ENCODE measurements at regions not wholly inside any gene's neighbourhood (a gene's known extent, or its start where the extent isn't known, plus 50 kb on each side); places are given as distances from the start of the nearest gene placed in this dataset.
A peak's percentile ranks its signal among the peaks of the same experiment; 100 is the strongest.
"Not testable (repeated sequence)": the region's sequence is repeated elsewhere in the genome, so short reads cannot be mapped to it uniquely, and the experiment has no call there.

- no peak for DNase-seq
Measured at GRCh38 chr2:185393091-185393490, 345.5 kb upstream of the FSIP2 start.

DNA sequence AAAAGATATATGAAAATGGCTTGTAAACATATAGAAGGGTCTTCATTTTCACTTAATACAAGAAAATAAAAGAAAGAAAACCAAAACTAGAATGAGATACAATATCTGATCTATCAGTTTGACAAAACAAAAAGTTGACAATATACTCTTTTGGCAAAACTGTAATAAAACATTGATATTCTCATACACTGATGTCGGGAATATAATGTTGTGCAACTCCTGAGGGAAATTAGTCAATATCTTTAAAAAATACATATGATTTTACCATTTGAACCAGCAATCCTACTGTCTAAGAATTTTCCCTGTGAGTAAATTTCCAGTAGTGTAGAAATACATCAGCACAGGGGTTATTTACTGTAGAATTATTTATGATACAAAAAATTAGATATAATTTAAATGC lies 336.1 kb upstream of the FSIP2 start:
- DNase-seq: no peak

DNA sequence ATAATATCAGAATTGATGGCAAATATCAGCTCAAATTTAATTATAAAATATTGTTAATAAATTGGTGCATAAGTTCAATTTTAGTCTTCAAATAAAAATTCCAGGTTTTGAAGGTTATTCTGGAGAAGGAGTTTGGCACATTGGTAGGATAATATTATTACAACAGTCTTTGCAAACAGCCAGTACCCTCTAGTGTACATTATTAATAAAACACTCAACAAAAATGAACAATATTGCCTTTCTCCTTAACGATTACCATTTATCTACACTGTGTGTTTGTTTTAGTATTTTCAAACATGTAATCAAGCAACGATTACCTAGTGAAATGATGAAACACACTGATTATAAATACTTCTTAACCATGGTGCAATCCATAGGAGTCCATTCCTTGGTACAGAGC lies 334.0 kb upstream of the FSIP2 start:
- DNase-seq: no peak

- no peak for DNase-seq
Measured at GRCh38 chr2:185417111-185417510, 321.5 kb upstream of the FSIP2 start.

DNA sequence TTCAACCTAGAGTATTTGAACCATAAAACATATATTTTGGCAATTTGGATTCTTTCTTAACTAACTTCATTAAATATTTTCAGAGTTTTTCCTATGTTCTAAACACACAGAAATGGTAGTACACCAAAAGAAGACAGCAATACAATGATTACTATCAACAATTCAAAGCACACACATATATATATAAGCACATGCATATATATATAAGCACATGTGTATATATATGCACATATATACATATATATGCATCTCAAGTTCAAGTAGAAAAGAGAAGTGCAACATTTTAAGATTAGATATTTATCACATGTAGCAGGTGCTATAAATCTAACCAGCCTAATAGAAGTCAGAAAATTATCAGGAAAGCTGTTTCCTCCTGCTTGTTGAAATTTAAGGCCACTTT lies 320.9 kb upstream of the FSIP2 start:
- no peak for DNase-seq

GRCh38 chr2:185424958-185425629 lies 313.5 kb upstream of the FSIP2 start:
- not testable (repeated sequence) for DNase-seq

DNA sequence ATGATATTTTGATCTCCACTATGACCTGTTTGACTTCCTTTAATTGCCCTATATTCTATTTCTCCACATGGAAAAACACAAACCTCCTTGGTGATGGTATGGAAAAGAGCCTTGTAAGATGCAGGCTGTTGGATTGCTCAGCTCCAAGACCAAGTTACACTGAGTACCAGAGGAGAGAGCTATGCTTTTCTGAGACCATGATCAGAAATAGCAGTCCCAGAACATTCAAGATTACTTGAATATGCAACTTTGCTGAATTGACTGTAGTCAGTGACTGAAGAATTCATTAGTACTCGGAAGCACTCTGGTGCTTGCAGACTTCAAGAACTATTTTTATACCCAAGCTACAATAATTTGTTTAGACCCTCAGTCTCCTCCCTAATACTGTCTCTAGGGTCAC lies 310.6 kb upstream of the FSIP2 start:
- DNase-seq: no peak

DNA sequence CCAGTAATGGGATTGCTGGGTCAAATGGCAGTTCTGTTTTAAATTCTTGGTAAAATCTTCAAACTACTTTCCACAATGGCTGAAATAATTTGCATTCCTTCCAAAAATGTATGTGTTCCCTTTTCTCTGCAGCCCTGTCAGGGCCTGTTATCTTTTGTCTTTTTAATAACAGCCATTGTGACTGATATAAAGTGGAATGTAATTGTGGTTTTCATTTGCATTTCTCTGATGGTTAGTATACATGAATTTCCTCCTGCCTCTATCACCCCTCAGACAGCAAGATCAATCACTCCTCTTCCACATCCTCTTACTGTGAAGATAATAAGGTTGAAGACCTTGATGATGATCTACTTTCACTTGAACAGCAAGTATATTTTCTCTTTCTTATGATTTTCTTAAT lies 304.8 kb upstream of the FSIP2 start:
- peak; percentile 22 for DNase-seq

- DNase-seq: no peak
Measured at GRCh38 chr2:185436787-185437372, 301.7 kb upstream of the FSIP2 start.

GRCh38 chr2:185441486-185442005 lies 297.1 kb upstream of the FSIP2 start:
- DNase-seq: no peak

- DNase-seq: no peak
Measured at GRCh38 chr2:185456517-185456916, 282.1 kb upstream of the FSIP2 start.

DNA sequence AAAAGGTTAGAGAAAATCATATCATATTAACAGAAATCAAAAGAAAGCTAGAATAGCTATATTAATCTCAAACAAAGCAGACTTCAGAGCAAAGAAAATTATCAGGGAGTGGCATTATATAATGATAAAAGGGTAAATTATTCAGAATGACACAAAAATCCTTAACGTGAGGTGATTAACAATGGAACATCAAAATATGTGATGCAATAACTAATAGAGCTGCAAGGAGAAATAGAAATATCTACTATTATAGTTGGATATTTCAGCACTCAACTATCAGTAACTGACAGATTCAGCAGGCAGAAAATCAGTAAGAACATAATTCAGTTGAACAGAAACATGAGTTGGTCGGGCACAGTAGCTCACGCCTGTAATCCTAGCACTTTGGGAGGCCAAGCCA lies 275.1 kb upstream of the FSIP2 start:
- no peak for DNase-seq

GRCh38 chr2:185466915-185467314 lies 271.7 kb upstream of the FSIP2 start:
- DNase-seq: no peak

DNA sequence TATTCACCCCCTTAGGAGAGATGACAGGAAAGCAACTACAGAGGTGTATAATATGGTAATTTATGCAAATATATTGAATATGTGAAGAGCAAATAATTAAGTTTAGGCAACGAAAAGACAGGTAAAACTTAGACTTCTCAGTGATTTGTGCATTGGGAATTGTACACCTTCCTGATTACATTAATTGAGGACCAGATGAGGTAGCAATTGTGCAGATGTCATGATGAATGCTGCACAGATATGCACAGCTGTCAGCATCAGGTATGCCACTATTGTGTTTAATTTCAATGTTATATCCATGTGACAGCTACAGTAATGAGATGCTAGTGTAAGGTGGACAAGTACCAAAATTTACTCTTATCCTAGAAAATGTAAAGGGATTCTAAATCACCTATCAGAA lies 267.2 kb upstream of the FSIP2 start:
- DNase-seq: no peak

DNA sequence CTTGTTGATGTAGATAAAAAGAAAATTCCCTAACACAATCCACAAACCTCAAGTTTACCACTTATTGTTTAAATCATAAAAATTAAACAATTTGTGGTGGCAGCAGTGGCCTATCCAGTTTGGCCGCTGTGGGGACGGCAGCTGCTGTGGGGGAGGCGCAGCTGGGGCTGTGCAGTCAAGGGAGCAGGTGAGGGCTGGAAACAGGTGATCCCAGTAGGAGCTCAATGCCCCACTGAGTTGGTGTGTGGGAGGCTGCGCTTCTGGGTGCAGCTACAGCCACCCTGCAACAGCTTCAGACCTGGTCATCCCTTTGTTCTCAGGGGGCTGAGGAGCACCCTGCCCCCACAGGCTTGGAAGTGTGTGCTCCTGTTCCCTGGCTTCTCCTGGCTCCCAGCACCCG lies 266.0 kb upstream of the FSIP2 start:
- DNase-seq: no peak

GRCh38 chr2:185473838-185474237 lies 264.8 kb upstream of the FSIP2 start:
- no peak for DNase-seq

- no peak for DNase-seq
Measured at GRCh38 chr2:185475914-185476313, 262.7 kb upstream of the FSIP2 start.

GRCh38 chr2:185477452-185477851 lies 261.2 kb upstream of the FSIP2 start:
- no peak for DNase-seq

- no peak for DNase-seq
Measured at GRCh38 chr2:185484602-185485001, 254.0 kb upstream of the FSIP2 start.

DNA sequence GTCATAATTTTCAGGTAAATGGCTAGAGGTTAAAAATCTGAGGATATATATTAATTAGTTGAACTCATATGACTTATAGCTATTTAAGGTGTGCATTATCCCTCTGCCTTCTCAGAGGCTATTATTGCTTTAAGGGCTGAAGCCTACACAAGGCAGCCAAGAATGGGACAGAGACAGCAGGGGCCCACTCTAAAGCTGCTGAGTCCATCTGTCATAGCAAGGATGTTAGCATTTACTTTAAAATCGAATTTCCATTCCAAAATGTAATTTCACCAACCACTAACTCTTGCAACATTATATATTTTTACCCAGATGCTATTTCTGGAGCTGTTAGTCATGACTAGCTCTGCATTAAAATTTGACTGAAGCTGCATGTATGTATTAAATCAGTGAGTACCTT lies 236.3 kb upstream of the FSIP2 start:
- no peak for DNase-seq

- no peak for DNase-seq
Measured at GRCh38 chr2:185507719-185508118, 230.9 kb upstream of the FSIP2 start.

DNA sequence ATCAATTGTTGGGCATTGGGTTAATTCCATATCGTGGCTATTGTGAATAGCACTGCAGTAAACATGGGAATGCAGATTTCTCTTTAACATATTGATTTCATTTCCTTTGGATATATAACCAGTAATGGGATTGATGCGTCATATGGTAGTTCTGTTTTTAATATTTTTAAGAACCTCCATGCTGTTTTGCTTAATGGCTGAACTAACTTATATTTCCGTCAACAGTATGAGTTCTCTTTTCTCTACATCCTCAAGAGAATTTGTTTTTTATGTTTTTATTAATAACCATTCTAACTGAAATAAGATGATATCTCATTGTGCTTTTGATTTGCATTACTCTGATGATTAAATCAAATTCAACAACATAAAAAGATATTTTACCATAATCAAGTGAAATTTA lies 228.5 kb upstream of the FSIP2 start:
- DNase-seq: no peak

- no peak for DNase-seq
Measured at GRCh38 chr2:185511925-185512324, 226.7 kb upstream of the FSIP2 start.

- DNase-seq: peak; percentile 5
Measured at GRCh38 chr2:185522472-185522871, 216.1 kb upstream of the FSIP2 start.

DNA sequence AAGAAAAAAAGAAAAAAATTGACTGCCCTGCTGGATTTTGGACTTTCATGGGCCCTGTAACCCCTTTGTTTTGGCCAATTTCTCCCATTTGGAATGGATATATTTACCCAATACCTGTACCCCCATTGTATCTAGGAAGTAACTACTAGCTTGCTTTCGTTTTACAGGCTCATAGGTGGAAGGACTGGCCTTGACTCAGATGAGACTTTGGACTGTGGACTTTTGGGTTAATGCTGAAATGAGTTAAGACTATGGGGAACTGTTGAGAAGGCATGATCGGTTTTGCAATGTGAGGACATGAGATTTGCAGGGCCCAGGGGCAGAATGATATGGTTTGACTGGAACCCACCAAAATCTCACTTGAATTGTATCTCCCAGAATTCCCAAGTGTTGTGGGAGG lies 214.4 kb upstream of the FSIP2 start:
- not testable (repeated sequence) for DNase-seq
